ENCODE measurements at regions not wholly inside any gene's neighbourhood (a gene's known extent, or its start where the extent isn't known, plus 50 kb on each side); places are given as distances from the start of the nearest gene placed in this dataset.
"Not testable (repeated sequence)": the region's sequence is repeated elsewhere in the genome, so short reads cannot be mapped to it uniquely, and the experiment has no call there.

GRCh38 chr7:81459485-81459884 lies 310.4 kb downstream of the HGF start:
- no peak overlapping the region for H3K4me3 ChIP-seq (replicated peaks; ENCODE audit: low read depth, low read length)
- H3K36me3 ChIP-seq (ENCODE audit: control insufficient read depth, insufficient read depth, low read length) = no peaks in the 10 kb centered on the region
- DNase-seq (ENCODE audit: extremely low read depth, insufficient read length) = no peak
- no peaks in the 10 kb centered on the region for H3K27me3 ChIP-seq (replicated peaks; ENCODE audit: control insufficient read depth, insufficient read depth, low read length)
- no peak for TF ChIP-seq CTCF (IDR thresholded peaks at IDR 0.05; ENCODE audit: insufficient read depth, low read length, poor library complexity, severe bottlenecking)

GRCh38 chr7:81457852-81458522 lies 311.9 kb downstream of the HGF start:
- H3K36me3 ChIP-seq (ENCODE audit: control insufficient read depth, insufficient read depth, low read length) = no peaks in the 10 kb centered on the region
- H3K4me3 ChIP-seq (replicated peaks; ENCODE audit: low read depth, low read length) = no peak overlapping the region
- no peak for TF ChIP-seq CTCF (IDR thresholded peaks at IDR 0.05; ENCODE audit: insufficient read depth, low read length, poor library complexity, severe bottlenecking)
- DNase-seq (ENCODE audit: extremely low read depth, insufficient read length) = no peak
- no peaks in the 10 kb centered on the region for H3K27me3 ChIP-seq (replicated peaks; ENCODE audit: control insufficient read depth, insufficient read depth, low read length)

GRCh38 chr7:81453770-81454169 lies 316.1 kb downstream of the HGF start:
- H3K36me3 ChIP-seq (ENCODE audit: control insufficient read depth, insufficient read depth, low read length); DNase-seq (ENCODE audit: extremely low read depth, insufficient read length); H3K4me3 ChIP-seq (replicated peaks; ENCODE audit: low read depth, low read length); H3K27me3 ChIP-seq (replicated peaks; ENCODE audit: control insufficient read depth, insufficient read depth, low read length): not testable (repeated sequence)

GRCh38 chr7:81449105-81449504 lies 320.7 kb downstream of the HGF start:
- TF ChIP-seq CTCF (IDR thresholded peaks at IDR 0.05; ENCODE audit: insufficient read depth, low read length, poor library complexity, severe bottlenecking) = no peak
- no peak overlapping the region for H3K4me3 ChIP-seq (replicated peaks; ENCODE audit: low read depth, low read length)

GRCh38 chr7:81447351-81447952 lies 322.4 kb downstream of the HGF start:
- no peak overlapping the region for H3K4me3 ChIP-seq (replicated peaks; ENCODE audit: low read depth, low read length)
- peak; percentile 25 for TF ChIP-seq CTCF (IDR thresholded peaks at IDR 0.05; ENCODE audit: insufficient read depth, low read length, poor library complexity, severe bottlenecking)
- H3K27me3 ChIP-seq (replicated peaks; ENCODE audit: control insufficient read depth, insufficient read depth, low read length) = no peaks in the 10 kb centered on the region
- H3K36me3 ChIP-seq (ENCODE audit: control insufficient read depth, insufficient read depth, low read length) = no peaks in the 10 kb centered on the region
- no peak for DNase-seq (ENCODE audit: extremely low read depth, insufficient read length)

More at GRCh38 chr7:81449105-81449504, 320.7 kb downstream of the HGF start:
- H3K36me3 ChIP-seq (ENCODE audit: control insufficient read depth, insufficient read depth, low read length) = no peaks in the 10 kb centered on the region
- no peaks in the 10 kb centered on the region for H3K27me3 ChIP-seq (replicated peaks; ENCODE audit: control insufficient read depth, insufficient read depth, low read length)
- no peak for DNase-seq (ENCODE audit: extremely low read depth, insufficient read length)

- Histone ChIP-seq H3K4me3 (replicated peaks; ENCODE audit: low read depth, low read length) (no peak overlapping the region), H3K27me3 (replicated peaks; ENCODE audit: control insufficient read depth, insufficient read depth, low read length) (no peaks in the 10 kb centered on the region), H3K36me3 (ENCODE audit: control insufficient read depth, insufficient read depth, low read length) (no peaks in the 10 kb centered on the region)
- TF ChIP-seq CTCF (IDR thresholded peaks at IDR 0.05; ENCODE audit: insufficient read depth, low read length, poor library complexity, severe bottlenecking) = no peak
- no peak for DNase-seq (ENCODE audit: extremely low read depth, insufficient read length)
Observed at GRCh38 chr7:81446212-81446611, 323.6 kb downstream of the HGF start.

Measured in GM06990 (cell line).